GM21723 (cell line): ENCODE measurements at regions not wholly inside any gene's neighbourhood (a gene's known extent, or its start where the extent isn't known, plus 50 kb on each side); places are given as distances from the start of the nearest gene placed in this dataset.

ENCODE experiments used
- ATAC-seq: cut with Tn5 transposase; IDR thresholded peaks from one replicate; pipeline ENCODE4 v1.9.1; 2021; ENCODE audit warnings: mild to moderate bottlenecking, moderate library complexity; ENCODE audit not compliant: unreplicated experiment

GRCh38 chr6:9540534-9541126 lies 874.2 kb downstream of the TFAP2A start:
- ATAC-seq: peak; percentile 74

- no peak for ATAC-seq
Measured at GRCh38 chr6:9540126-9540525, 874.7 kb downstream of the TFAP2A start.

DNA sequence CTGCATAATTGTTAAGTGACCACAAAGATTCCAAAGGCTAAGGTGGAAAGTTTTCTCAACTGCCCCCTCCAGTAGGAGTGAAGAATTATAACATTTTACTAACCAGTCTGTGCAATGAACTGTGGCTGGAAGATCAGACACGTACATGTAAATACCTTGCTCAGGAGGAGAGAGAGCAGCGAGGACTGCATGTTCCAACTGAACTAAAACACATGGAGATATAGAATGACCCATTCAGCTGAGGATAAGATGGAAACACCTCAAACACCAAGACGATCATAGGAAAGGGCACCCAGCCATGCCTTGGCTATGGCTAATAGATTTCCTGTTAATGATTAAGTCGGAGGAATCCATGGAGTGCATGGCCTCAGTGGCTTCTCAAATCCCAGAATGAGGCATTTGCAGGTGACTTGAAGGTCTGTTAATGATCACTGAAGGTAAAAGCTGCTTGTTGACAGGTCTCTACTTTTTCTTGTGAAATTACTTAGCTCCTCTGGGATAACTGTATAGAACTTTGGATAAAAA lies 875.6 kb downstream of the TFAP2A start:
- no peak for ATAC-seq

GRCh38 chr6:9537381-9537780 lies 877.5 kb downstream of the TFAP2A start:
- ATAC-seq: no peak

GRCh38 chr6:9535106-9535505 lies 879.8 kb downstream of the TFAP2A start:
- no peak for ATAC-seq

- no peak for ATAC-seq
Measured at GRCh38 chr6:9532621-9533557, 882.0 kb downstream of the TFAP2A start.

DNA sequence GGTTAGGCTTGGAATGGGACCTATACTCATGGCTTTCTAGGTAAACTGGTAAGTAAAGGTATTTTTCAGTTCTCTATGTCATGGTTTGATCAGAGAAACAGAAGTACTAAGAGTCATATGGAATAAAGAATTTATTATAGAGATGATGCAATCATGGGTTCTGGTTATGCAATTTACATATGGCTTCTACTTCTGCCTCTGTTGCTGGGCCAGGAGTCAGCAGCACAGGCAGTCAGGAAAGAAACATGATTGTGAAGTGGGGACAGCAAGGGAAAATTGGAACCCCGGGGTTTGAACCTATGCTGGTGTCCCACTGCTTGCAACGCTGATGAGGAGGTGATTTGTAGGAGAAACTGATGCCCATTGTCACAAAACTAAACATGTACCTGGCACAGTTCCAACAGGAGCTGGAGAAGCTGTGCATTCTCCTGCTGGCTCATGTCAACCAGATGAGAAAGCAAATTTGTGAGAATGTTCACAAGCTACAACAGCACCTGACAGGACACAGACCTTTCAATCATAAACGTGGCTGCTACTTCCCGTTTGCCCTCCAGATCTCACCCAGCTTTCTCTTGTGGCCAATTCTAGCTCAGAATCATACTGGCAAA lies 887.1 kb downstream of the TFAP2A start:
- ATAC-seq: no peak

DNA sequence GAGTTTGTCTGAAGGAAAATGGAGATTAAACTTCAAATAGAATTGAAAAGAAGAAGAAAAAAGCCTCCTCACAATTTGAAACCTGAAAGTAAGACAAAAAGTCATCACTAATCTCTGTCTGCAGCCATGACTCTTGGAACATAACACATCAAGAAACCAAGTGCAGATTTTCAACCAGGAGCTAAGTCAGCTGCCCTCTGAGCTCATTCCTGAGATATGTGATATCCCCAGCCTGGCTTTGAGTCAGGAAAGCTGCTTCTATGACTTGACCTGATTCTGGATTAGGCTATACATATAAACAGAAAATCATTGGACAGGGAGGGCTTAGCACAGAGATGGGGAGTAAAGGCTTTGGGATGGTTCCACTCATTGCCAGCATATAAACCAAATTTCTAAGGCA lies 891.4 kb downstream of the TFAP2A start:
- ATAC-seq: no peak

DNA sequence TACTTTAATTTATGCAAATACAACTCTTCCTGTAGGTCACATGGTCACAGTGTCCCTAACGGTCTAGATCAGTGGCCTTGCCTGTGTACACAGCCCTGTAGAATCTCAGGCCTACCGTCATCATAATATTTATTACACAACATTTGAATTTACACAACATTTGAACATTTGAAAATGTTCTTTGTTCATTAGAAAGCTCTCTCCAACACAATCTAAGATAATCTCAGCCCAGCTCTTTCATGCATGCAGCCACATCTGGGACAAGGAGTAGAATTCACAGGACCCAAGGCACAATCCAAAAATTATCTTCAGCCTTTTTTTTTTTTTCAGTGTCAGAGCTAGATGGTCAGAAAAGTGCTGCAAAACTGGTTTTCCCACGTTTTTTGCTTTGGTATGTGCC lies 892.8 kb downstream of the TFAP2A start:
- ATAC-seq: no peak

DNA sequence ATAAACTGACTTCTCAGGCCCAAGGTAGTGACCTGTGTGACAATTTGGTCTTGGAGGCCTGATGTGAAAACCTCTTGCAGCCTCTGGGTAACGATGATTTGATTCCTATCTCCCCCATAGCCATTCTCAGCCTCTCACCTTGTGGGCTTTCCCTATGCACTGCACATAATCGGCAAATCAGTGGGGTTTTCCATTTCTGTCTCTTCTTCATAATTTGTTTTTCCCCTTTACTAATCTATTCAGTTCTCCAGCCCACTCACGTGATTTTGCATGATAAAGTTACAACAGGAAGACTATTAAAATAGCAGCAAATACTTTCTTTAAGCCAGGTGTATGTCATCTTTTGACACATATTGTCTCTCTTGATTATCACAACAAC lies 893.7 kb downstream of the TFAP2A start:
- peak; percentile 62 for ATAC-seq

DNA sequence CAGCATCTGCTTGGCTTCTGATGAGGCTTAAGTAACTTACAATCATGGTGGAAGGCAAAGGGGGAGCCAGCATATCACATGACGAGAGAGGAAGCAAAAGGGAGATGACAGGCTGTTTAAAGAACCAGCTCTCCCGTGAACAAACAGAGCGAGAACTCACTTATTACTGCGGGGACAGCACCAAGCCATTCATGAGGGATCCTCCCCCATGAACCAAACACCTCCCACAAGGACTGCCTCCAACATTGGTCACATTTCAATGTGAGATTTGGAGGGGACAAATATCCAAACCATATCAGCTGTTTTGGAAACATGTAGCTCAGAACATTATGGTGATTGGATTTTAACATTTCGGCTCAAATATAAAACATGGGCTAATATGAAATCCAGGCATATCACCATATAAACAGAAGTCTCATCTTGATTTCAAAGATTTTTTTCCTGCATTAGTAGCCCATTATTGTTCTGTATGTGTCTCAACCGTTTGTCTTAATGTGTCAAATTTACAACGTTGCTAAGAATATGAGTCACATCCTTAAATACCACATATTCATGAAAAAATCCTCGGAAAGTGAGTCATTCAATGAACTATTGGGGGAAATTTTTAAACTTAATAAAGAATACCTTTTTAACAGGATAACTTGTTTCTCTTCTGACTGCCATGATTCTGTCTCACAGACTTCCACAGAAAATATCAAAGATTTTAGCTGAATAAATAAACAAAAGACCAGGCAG lies 894.3 kb downstream of the TFAP2A start:
- peak; percentile 47 for ATAC-seq

- ATAC-seq: no peak
Measured at GRCh38 chr6:9518431-9518830, 896.4 kb downstream of the TFAP2A start.

GRCh38 chr6:9517806-9518205 lies 897.1 kb downstream of the TFAP2A start:
- ATAC-seq: no peak

DNA sequence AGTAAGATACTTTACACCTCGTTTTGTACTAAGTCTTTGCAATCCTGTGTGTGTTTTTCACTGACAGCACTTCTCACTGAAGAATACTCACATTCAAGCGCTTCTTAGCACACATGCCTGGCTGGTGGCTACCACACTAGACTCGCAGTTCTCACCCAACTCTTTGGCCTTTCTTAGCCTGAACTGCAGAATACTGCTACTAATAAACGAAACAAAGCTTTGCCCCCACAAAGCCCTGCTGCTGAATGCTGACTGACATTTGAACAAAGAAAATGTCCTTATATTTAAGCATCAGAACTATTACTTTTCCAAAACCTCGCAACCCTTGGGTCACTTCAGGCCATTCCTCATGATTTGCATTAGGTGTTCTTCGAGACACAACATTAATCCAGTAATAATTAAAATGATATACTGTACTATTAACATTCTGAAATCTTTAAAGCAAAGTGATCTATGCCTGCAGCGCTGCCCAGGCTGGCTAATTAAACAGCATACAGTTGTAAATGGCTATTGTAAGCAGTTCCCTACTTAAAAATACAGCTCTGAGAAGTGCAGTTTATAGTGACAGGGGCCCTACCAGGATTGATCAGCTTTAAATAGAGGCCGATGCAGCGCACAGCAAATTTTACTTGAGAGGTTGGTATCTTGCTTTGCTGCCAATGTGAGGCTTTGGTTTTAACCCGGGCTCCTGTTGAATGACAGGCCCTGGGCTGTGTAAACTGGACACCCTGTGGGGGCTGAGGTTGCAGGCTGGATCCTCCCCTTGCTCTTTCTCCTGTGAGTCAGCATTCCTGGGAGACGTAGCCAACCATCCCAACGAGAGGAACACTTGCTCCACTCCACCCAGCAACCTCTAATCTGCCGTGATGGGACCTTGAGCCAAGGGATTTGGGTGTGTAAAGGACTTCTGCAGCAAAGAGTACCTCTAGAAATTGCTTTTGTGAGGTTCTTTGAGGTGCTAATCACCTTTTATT lies 899.0 kb downstream of the TFAP2A start:
- ATAC-seq: no peak

DNA sequence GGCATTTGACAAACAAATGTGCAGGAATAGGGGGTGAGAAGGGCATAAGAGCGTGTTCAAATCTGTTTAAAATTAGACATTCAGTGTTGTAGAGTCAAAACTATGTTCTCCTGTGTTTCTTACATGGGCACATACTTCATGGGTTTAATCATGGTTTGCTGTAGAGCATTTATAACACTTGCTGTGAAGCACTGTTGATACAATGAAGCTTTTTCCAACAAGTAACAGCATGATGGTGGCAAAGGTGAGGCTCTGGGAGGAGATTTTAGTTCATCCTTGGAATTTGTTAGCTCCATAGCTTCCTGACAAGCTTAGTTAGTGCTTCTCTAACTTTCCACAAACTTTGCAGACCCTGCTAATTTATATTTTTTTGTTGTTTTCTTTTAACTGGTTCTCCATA lies 900.7 kb downstream of the TFAP2A start:
- ATAC-seq: no peak

DNA sequence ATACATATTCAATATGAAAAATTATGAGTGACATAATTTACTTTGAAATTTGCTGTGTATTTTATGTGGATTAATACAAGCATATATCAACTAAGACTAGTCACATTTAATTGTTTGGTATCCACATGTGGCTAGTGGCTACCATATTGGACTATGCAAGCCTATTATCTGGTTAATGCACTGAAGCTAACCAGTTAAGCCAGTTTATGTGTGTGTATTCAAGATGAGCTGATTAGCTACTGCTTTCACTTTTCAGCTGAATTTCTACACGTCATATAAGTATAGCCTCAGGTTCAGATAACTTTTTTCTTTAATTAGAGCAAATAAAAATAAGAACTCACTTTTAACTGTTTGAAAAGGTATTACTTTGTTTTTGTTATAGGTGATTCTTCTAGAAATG lies 903.7 kb downstream of the TFAP2A start:
- ATAC-seq: no peak

- no peak for ATAC-seq
Measured at GRCh38 chr6:9507136-9507895, 907.6 kb downstream of the TFAP2A start.

- ATAC-seq: no peak
Measured at GRCh38 chr6:9504191-9504590, 910.7 kb downstream of the TFAP2A start.

GRCh38 chr6:9503111-9503761 lies 911.6 kb downstream of the TFAP2A start:
- no peak for ATAC-seq
